HG03342 (cell line): ENCODE measurements at regions not wholly inside any gene's neighbourhood (a gene's known extent, or its start where the extent isn't known, plus 50 kb on each side); places are given as distances from the start of the nearest gene placed in this dataset.

Experiments used
- ATAC-seq: cut with Tn5 transposase; IDR thresholded peaks from one replicate; pipeline ENCODE4 v1.9.1; 2021; ENCODE audit warnings: mild to moderate bottlenecking, moderate library complexity; ENCODE audit not compliant: unreplicated experiment

- no peak for ATAC-seq
Observed at GRCh38 chr11:112834277-112834755, 126.9 kb upstream of the NCAM1 start.

GRCh38 chr11:112835591-112836255 is 125.5 kb upstream of the NCAM1 start:
- no peak for ATAC-seq

- ATAC-seq: no peak
Observed at GRCh38 chr11:112836256-112836602, 125.0 kb upstream of the NCAM1 start.

- no peak for ATAC-seq
Observed at GRCh38 chr11:112837162-112837826, 123.9 kb upstream of the NCAM1 start.

GRCh38 chr11:112839051-112839450 is 122.2 kb upstream of the NCAM1 start:
- ATAC-seq: no peak

- no peak for ATAC-seq
Observed at GRCh38 chr11:112841729-112842128, 119.5 kb upstream of the NCAM1 start.

GRCh38 chr11:112842151-112842550 is 119.1 kb upstream of the NCAM1 start:
- no peak for ATAC-seq

GRCh38 chr11:112844517-112844916 is 116.7 kb upstream of the NCAM1 start:
- no peak for ATAC-seq

GRCh38 chr11:112847568-112847967 is 113.7 kb upstream of the NCAM1 start:
- no peak for ATAC-seq

- ATAC-seq: no peak
Observed at GRCh38 chr11:112852143-112852866, 108.9 kb upstream of the NCAM1 start.

GRCh38 chr11:112856133-112856532 is 105.1 kb upstream of the NCAM1 start:
- no peak for ATAC-seq

- ATAC-seq: no peak
Observed at GRCh38 chr11:112856591-112856990, 104.6 kb upstream of the NCAM1 start.

GRCh38 chr11:112858289-112859023 is 102.8 kb upstream of the NCAM1 start:
- no peak for ATAC-seq

- no peak for ATAC-seq
Observed at GRCh38 chr11:112859787-112860186, 101.4 kb upstream of the NCAM1 start.

GRCh38 chr11:112861356-112861755 is 99.9 kb upstream of the NCAM1 start:
- ATAC-seq: no peak

- no peak for ATAC-seq
Observed at GRCh38 chr11:112863305-112863704, 97.9 kb upstream of the NCAM1 start.

GRCh38 chr11:112864672-112865071 is 96.5 kb upstream of the NCAM1 start:
- ATAC-seq: no peak

GRCh38 chr11:112871909-112872500 is 89.2 kb upstream of the NCAM1 start:
- no peak for ATAC-seq

- no peak for ATAC-seq
Observed at GRCh38 chr11:112874980-112875379, 86.2 kb upstream of the NCAM1 start.

GRCh38 chr11:112877581-112877980 is 83.6 kb upstream of the NCAM1 start:
- ATAC-seq: no peak

- no peak for ATAC-seq
Observed at GRCh38 chr11:112878033-112878601, 83.1 kb upstream of the NCAM1 start.
